GM21367 (cell line): ENCODE measurements at regions not wholly inside any gene's neighbourhood (a gene's known extent, or its start where the extent isn't known, plus 50 kb on each side); places are given as distances from the start of the nearest gene placed in this dataset.
A peak's percentile ranks its signal among the peaks of the same experiment; 100 is the strongest.
"Not testable (repeated sequence)": the region's sequence is repeated elsewhere in the genome, so short reads cannot be mapped to it uniquely, and the experiment has no call there.

Experiments
- ATAC-seq: cut with Tn5 transposase; IDR thresholded peaks from one replicate; pipeline ENCODE4 v1.9.1; 2021; ENCODE audit not compliant: unreplicated experiment

- peak; percentile 81 for ATAC-seq
These were observed 326.4 kb downstream of the DCHS2 start for GRCh38 chr4:154164931-154165839.

GRCh38 chr4:154160519-154161301, 330.9 kb downstream of the DCHS2 start:
- ATAC-seq, result no peak

DNA sequence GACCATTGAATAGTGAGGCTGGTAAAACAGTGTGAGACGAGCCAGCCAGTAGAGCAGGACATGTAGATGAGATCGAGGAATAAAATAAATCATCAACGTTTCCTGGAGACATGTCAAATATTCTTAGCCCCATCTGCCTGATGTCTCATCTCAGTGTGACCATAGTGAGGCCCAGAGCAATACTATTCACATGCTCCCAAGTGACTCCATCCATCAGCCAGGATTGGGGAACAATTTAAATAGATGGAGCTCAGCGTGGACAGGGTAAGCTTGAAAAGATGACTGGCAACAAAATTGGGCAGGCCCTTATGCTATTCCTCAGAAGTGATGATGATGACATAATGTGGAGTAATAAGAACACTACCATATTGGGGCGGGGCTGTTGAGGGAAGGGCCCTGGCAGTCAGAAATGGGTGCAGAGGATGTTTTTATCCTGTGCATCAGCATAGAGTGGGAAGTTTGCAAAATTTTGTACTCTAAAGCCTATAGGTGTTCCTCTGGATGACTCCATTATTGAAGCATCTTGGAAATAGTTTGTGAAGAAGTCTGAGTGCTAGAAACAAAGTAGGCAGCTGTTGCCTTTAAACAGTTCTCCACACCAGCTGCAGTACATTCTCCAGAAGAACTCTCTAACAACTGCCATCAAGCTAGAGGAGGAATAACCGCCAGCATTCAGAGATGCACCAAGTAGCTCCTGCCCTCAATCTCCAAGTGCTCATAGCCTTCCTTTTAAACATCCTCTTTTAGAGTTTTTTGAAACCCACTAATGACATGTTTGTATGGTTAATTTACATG, 333.0 kb downstream of the DCHS2 start:
- ATAC-seq, result no peak

GRCh38 chr4:154152546-154152945, 339.1 kb downstream of the DCHS2 start:
- ATAC-seq, result no peak

DNA sequence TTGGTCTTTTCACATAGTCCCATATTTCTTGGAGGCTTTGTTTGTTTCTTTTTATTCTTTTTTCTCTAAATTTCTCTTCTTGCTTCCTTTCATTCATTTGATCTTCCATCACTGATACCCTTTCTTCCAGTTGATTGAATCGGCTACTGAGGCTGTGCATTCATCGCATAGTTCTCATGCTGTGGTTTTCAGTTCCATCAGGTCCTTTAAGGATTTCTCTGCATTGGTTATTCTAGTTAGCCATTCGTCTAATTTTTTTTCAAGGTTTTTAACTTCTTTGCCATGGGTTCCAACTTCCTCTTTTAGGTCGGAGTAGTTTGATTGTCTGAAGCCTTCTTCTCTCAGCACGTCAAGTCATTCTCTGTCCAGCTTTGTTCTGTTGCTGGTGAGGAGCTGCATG, 342.4 kb downstream of the DCHS2 start:
- ATAC-seq, result not testable (repeated sequence)

DNA sequence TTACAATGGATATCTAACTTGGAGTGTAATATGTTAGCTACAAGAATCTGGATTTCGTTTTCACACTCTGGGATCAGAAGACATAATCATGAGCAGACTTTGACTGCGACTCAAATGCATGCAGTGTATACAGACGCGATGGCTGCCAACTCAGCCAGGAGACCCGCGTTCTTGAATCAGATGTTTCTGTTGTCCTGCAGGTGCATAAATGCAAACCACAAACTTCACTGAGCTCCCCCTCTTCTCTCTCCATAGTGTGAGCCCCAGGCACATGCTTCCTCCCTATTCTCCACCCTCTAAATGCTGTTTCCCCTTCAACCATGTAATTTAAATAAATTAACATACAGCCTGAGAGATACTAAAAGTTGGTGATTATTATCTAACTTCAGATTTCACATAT, 347.9 kb downstream of the DCHS2 start:
- ATAC-seq, result no peak

DNA sequence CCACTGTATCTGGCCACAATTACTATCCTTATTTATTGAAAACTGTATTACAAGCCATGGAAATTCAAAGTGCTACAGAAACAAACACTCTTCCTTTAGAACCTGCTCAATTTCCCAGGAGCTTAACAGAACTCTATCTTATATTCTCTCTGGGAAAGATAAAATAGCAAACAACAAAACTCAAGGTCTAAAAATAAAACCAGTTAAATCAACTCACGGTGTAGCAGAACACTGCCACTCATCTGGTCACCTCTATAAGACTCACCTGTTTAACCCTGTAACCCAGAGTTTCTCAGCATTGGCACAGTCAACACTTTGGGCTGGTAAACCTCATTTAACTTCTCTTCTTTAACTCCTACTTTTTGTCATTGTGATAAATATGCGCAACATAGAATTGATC, 348.9 kb downstream of the DCHS2 start:
- no peak for ATAC-seq

- ATAC-seq, result no peak
These were observed 350.7 kb downstream of the DCHS2 start for GRCh38 chr4:154140869-154141268.

- no peak for ATAC-seq
These were observed 348.5 kb upstream of the SFRP2 start for GRCh38 chr4:154137320-154137905.

GRCh38 chr4:154135576-154135975, 346.7 kb upstream of the SFRP2 start:
- no peak for ATAC-seq

DNA sequence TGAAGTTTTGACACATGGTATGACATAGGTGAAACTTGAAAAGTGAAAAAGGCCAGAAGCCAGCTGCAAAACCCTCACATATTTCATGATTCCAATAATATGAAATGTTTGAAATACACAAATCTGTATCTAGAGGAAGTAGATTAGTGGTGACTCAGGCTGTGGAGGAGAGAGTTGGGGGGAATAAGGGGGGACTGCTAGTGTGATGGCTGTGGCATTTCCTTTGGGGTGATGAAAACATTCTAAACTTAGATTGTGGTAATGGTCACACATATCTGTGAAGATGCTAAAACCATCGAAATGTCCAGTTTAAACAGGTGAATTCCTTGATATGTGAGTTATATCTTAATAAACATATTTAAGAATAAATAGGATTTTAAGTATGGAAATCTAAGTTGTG, 343.5 kb upstream of the SFRP2 start:
- no peak for ATAC-seq

GRCh38 chr4:154126276-154126675, 337.4 kb upstream of the SFRP2 start:
- no peak for ATAC-seq

DNA sequence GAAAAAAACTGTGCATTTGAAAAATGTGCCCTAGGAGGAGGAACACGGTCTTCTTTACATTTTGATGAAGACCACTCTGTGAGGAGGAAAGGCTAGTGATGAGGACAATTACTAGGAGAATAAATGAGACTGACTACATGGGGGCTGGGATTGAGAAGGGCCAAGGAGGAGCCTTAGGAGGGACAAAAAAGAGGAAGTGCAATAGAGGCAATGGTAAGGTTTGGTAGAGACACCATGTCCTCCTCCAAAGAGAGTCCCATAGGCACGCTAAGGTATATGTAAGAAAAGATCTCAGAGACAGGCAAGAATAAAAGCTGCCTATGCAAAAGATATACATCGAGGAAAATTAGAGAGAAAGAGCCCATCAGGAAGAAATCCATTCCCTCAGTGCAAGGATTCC, 336.5 kb upstream of the SFRP2 start:
- ATAC-seq, result no peak

- ATAC-seq, result no peak
These were observed 335.8 kb upstream of the SFRP2 start for GRCh38 chr4:154124539-154125255.

- no peak for ATAC-seq
These were observed 335.0 kb upstream of the SFRP2 start for GRCh38 chr4:154123897-154124296.

- ATAC-seq, result no peak
These were observed 331.9 kb upstream of the SFRP2 start for GRCh38 chr4:154120690-154121345.

DNA sequence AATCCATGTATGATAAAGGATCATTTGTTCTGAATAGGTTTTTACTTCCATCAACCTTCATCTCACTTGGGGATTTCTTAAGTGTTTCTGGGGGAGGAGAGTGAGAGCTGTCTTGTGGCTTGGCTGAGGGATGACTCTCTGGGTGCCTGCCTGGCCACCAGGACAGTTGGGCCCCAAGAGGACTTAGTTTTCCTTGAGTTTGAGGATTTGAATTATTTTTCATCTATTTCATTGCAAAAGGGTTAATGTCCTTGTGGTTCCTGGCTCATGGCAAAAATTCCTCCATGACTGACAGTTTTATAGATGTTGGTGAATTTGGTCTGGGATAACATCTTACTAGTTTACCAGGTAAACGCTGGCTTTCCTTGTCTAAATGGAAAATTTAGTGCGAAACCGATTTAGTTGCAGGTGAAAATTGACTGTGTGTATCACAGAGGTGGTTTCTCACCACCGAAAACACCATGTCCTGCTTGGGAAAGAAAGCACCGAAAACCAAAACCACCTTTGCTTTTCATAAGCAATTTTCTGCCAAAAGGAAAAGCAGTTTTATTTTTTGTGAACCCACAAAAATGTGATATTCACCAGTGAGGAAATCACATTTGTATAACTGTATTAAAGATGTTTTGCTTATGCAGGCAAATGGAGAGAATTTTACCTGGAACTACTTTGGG, 331.3 kb upstream of the SFRP2 start:
- no peak for ATAC-seq

- no peak for ATAC-seq
These were observed 330.4 kb upstream of the SFRP2 start for GRCh38 chr4:154119317-154119716.

DNA sequence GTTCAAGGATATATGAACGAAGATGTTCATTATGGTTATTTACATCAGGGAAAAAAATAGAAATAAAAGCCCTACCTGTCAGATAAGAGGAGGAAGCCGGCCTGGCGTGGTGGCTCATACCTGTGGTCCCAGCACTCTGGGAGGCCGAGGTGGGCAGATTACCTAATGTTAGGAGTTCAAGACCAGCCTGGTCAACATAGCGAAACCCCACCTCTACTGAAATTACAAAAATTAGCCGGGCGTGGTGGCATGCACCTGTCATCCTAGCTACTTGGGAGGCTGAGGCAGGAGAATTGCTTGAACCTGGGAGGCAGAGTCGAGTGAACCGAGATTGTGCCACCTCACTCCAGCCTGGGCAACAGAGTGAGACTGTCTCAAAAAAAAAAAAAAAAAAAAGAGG, 328.8 kb upstream of the SFRP2 start:
- ATAC-seq, result not testable (repeated sequence)
